ENCODE measurements at regions not wholly inside any gene's neighbourhood (a gene's known extent, or its start where the extent isn't known, plus 50 kb on each side); places are given as distances from the start of the nearest gene placed in this dataset.

- no peak for DNase-seq (ENCODE audit: low spot score)
These were observed 690.8 kb downstream of the PCDH18 start for GRCh38 chr4:136841526-136841925.

GRCh38 chr4:136838607-136839006 lies 693.7 kb downstream of the PCDH18 start:
- DNase-seq (ENCODE audit: low spot score), result no peak

GRCh38 chr4:136831553-136831952 lies 700.7 kb downstream of the PCDH18 start:
- DNase-seq (ENCODE audit: low spot score), result no peak

- no peak for DNase-seq (ENCODE audit: low spot score)
These were observed 703.0 kb downstream of the PCDH18 start for GRCh38 chr4:136829280-136829679.

GRCh38 chr4:136823020-136823419 lies 709.3 kb downstream of the PCDH18 start:
- DNase-seq (ENCODE audit: low spot score), result no peak

- no peak for DNase-seq (ENCODE audit: low spot score)
These were observed 713.4 kb downstream of the PCDH18 start for GRCh38 chr4:136818811-136819330.

- DNase-seq (ENCODE audit: low spot score), result no peak
These were observed 720.0 kb downstream of the PCDH18 start for GRCh38 chr4:136812100-136812880.

- DNase-seq (ENCODE audit: low spot score), result no peak
These were observed 720.7 kb downstream of the PCDH18 start for GRCh38 chr4:136811496-136812077.

GRCh38 chr4:136810626-136811025 lies 721.7 kb downstream of the PCDH18 start:
- DNase-seq (ENCODE audit: low spot score), result no peak

GRCh38 chr4:136806844-136807243 lies 725.5 kb downstream of the PCDH18 start:
- no peak for DNase-seq (ENCODE audit: low spot score)

- no peak for DNase-seq (ENCODE audit: low spot score)
These were observed 726.7 kb downstream of the PCDH18 start for GRCh38 chr4:136805617-136806016.

GRCh38 chr4:136803433-136803832 lies 728.9 kb downstream of the PCDH18 start:
- DNase-seq (ENCODE audit: low spot score), result no peak

GRCh38 chr4:136800248-136800647 lies 732.0 kb downstream of the PCDH18 start:
- no peak for DNase-seq (ENCODE audit: low spot score)

- no peak for DNase-seq (ENCODE audit: low spot score)
These were observed 735.3 kb downstream of the PCDH18 start for GRCh38 chr4:136796953-136797352.

- no peak for DNase-seq (ENCODE audit: low spot score)
These were observed 738.4 kb downstream of the PCDH18 start for GRCh38 chr4:136793848-136794247.

GRCh38 chr4:136784326-136784725 lies 748.0 kb downstream of the PCDH18 start:
- DNase-seq (ENCODE audit: low spot score), result no peak

- no peak for DNase-seq (ENCODE audit: low spot score)
These were observed 762.6 kb downstream of the PCDH18 start for GRCh38 chr4:136769717-136770116.

GRCh38 chr4:136768925-136769275 lies 763.4 kb downstream of the PCDH18 start:
- no peak for DNase-seq (ENCODE audit: low spot score)

GRCh38 chr4:136768213-136768924 lies 763.9 kb downstream of the PCDH18 start:
- no peak for DNase-seq (ENCODE audit: low spot score)

- DNase-seq (ENCODE audit: low spot score), result no peak
These were observed 768.4 kb downstream of the PCDH18 start for GRCh38 chr4:136763919-136764318.

GRCh38 chr4:136755531-136755916 lies 776.8 kb downstream of the PCDH18 start:
- DNase-seq (ENCODE audit: low spot score), result no peak

- DNase-seq (ENCODE audit: low spot score), result no peak
These were observed 777.3 kb downstream of the PCDH18 start for GRCh38 chr4:136754810-136755530.
